DND-41 (cell line): ENCODE measurements at regions not wholly inside any gene's neighbourhood (a gene's known extent, or its start where the extent isn't known, plus 50 kb on each side); places are given as distances from the start of the nearest gene placed in this dataset.

Source experiments
- ATAC-seq: fragments of 200-7000 bp; cut with Tn5 transposase; 3 replicates; pipeline ENCODE4 v1.9.1; 2021; ENCODE audit warnings: low read depth; ENCODE audit not compliant: insufficient read depth
- DNase-seq: peaks from one replicate; pipeline ENCODE4 v3.0.0-alpha.2; 2020
- H2AFZ ChIP-seq: 2 replicates; pipeline ENCODE4 v1.6.0; 2012; ENCODE audit warnings: low read depth, low read length
- H3K27ac ChIP-seq: 2 replicates; pipeline ENCODE4 v1.5.1; 2012; ENCODE audit warnings: low read length, inconsistent platforms
- H3K27me3 ChIP-seq: fragments of 200-600 bp; sonication (generic); 2 replicates; pipeline ENCODE4 v1.6.0; 2012; ENCODE audit warnings: low read length, mild to moderate bottlenecking, inconsistent platforms; ENCODE audit not compliant: insufficient read depth, poor library complexity
- H3K36me3 ChIP-seq: 2 replicates; pipeline ENCODE4 v1.5.1; 2012; ENCODE audit warnings: low read length, inconsistent platforms; ENCODE audit not compliant: insufficient read depth
- H3K4me1 ChIP-seq: 2 replicates; pipeline ENCODE4 v1.5.1; 2012; ENCODE audit warnings: mild to moderate bottlenecking, low read length; ENCODE audit not compliant: insufficient read depth
- H3K4me2 ChIP-seq: 2 replicates; pipeline ENCODE4 v1.6.0; 2012; ENCODE audit warnings: mild to moderate bottlenecking, moderate library complexity, low read length, inconsistent platforms; ENCODE audit not compliant: insufficient read depth
- H3K4me3 ChIP-seq, 2 experiments: fragments of 200-600 bp in 1 of 2; shearing (Covaris generic) in 1 of 2; 2 replicates each; pipeline ENCODE4 v1.5.1; 2012 to 2016; ENCODE audit warnings: inconsistent platforms in 2 of 2, low read length in 2 of 2, mild to moderate bottlenecking in 2 of 2, low read depth in 1 of 2, moderate library complexity in 1 of 2
- H3K79me2 ChIP-seq: 2 replicates; pipeline ENCODE4 v1.6.0; 2012; ENCODE audit warnings: low read length, inconsistent platforms; ENCODE audit not compliant: insufficient read depth
- H3K9ac ChIP-seq: 2 replicates; pipeline ENCODE4 v1.6.0; 2012; ENCODE audit warnings: low read depth, mild to moderate bottlenecking, inconsistent platforms, low read length, moderate library complexity
- H3K9me3 ChIP-seq: 2 replicates; pipeline ENCODE4 v1.5.1; 2012; ENCODE audit warnings: low read length, moderate library complexity, mild to moderate bottlenecking, inconsistent platforms; ENCODE audit not compliant: insufficient read depth, severe bottlenecking
- H4K20me1 ChIP-seq: 2 replicates; pipeline ENCODE4 v1.6.0; 2012; ENCODE audit warnings: low read length; ENCODE audit not compliant: insufficient read depth
- EZH2 ChIP-seq: IDR thresholded peaks from 3 replicates; pipeline ENCODE4 v1.6.1; 2012; ENCODE audit warnings: borderline replicate concordance, low read depth, mild to moderate bottlenecking, moderate library complexity, low read length, inconsistent platforms; ENCODE audit not compliant: severe bottlenecking
- TF ChIP-seq, protein P1 (sequence below): IDR thresholded peaks from 2 replicates; pipeline ENCODE4 v1.5.1; 2012; ENCODE audit warnings: borderline replicate concordance, low read length, moderate library complexity, mild to moderate bottlenecking; ENCODE audit not compliant: poor library complexity, severe bottlenecking; ENCODE audit errors: extremely low read depth

GRCh38 chr2:56613254-56613653, 429.5 kb downstream of the CCDC85A start:
- no peak overlapping the region for H3K27ac ChIP-seq
- TF ChIP-seq, protein P1, sequence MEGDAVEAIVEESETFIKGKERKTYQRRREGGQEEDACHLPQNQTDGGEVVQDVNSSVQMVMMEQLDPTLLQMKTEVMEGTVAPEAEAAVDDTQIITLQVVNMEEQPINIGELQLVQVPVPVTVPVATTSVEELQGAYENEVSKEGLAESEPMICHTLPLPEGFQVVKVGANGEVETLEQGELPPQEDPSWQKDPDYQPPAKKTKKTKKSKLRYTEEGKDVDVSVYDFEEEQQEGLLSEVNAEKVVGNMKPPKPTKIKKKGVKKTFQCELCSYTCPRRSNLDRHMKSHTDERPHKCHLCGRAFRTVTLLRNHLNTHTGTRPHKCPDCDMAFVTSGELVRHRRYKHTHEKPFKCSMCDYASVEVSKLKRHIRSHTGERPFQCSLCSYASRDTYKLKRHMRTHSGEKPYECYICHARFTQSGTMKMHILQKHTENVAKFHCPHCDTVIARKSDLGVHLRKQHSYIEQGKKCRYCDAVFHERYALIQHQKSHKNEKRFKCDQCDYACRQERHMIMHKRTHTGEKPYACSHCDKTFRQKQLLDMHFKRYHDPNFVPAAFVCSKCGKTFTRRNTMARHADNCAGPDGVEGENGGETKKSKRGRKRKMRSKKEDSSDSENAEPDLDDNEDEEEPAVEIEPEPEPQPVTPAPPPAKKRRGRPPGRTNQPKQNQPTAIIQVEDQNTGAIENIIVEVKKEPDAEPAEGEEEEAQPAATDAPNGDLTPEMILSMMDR, result no peak
- TF ChIP-seq EZH2, result no peak
- no peaks in the 10 kb centered on the region for H3K27me3 ChIP-seq
- H3K4me2 ChIP-seq, result no peak overlapping the region
- H3K79me2 ChIP-seq, result no peaks in the 10 kb centered on the region
- H3K9me3 ChIP-seq, result no peaks in the 10 kb centered on the region
- no peak overlapping the region for H3K9ac ChIP-seq
- no peaks in the 10 kb centered on the region for H4K20me1 ChIP-seq
- no peak overlapping the region for H3K4me3 ChIP-seq
- no peak for DNase-seq
- H3K36me3 ChIP-seq, result no peaks in the 10 kb centered on the region
- no peaks in the 10 kb centered on the region for H3K4me1 ChIP-seq
- no peak overlapping the region for H2AFZ ChIP-seq
- no peak for ATAC-seq

- no peak for TF ChIP-seq EZH2
- TF ChIP-seq, protein P1, result no peak
- Histone ChIP-seq H3K4me2 (no peak overlapping the region), H3K27ac (no peak overlapping the region), H4K20me1 (no peaks in the 10 kb centered on the region), H3K4me3 (no peak overlapping the region), H3K9me3 (no peaks in the 10 kb centered on the region), H3K27me3 (no peaks in the 10 kb centered on the region), H3K79me2 (no peaks in the 10 kb centered on the region), H3K36me3 (no peaks in the 10 kb centered on the region), H3K9ac (no peak overlapping the region), H2AFZ (no peak overlapping the region), H3K4me1 (no peaks in the 10 kb centered on the region)
- DNase-seq (no peak), ATAC-seq (no peak)
Observed at GRCh38 chr2:56613920-56614319, 430.1 kb downstream of the CCDC85A start.

DNA sequence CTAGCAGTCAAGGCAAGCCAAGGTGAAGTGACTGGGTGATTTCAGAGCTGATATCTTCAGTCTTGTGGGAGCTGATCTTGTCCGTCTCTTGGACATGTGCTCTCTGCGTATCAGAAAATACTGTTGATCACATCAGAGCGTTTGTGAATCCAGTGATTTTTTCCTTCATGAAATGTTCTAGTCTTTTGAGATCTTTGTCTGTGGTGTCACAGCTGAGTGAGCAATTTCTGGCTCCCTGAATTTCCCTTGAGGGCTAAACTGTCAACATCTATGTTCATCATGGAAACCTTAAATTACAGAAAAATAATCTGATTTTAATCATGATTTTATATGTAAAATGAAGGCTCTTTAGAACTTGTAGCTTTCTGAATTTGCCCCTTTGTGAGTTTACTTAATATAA, 432.0 kb downstream of the CCDC85A start:
- DNase-seq, result no peak
- no peaks in the 10 kb centered on the region for H3K4me1 ChIP-seq
- H3K4me2 ChIP-seq, result no peak overlapping the region
- ATAC-seq, result no peak
- H3K4me3 ChIP-seq, result no peak overlapping the region
- no peaks in the 10 kb centered on the region for H3K27me3 ChIP-seq
- H2AFZ ChIP-seq, result no peak overlapping the region
- no peaks in the 10 kb centered on the region for H3K79me2 ChIP-seq
- TF ChIP-seq, protein P1, result no peak
- TF ChIP-seq EZH2, result no peak
- no peaks in the 10 kb centered on the region for H3K36me3 ChIP-seq
- H4K20me1 ChIP-seq, result no peaks in the 10 kb centered on the region
- H3K9me3 ChIP-seq, result no peaks in the 10 kb centered on the region
- H3K27ac ChIP-seq, result no peak overlapping the region
- no peak overlapping the region for H3K9ac ChIP-seq

- no peak overlapping the region for H3K4me2 ChIP-seq
- no peaks in the 10 kb centered on the region for H3K36me3 ChIP-seq
- no peaks in the 10 kb centered on the region for H3K4me1 ChIP-seq
- DNase-seq (no peak), ATAC-seq (no peak)
- no peaks in the 10 kb centered on the region for H3K9me3 ChIP-seq
- H2AFZ ChIP-seq, result no peak overlapping the region
- no peaks in the 10 kb centered on the region for H3K27me3 ChIP-seq
- no peak overlapping the region for H3K4me3 ChIP-seq
- TF ChIP-seq, protein P1, result no peak
- no peak for TF ChIP-seq EZH2
- no peak overlapping the region for H3K9ac ChIP-seq
- no peaks in the 10 kb centered on the region for H4K20me1 ChIP-seq
- H3K79me2 ChIP-seq, result no peaks in the 10 kb centered on the region
- H3K27ac ChIP-seq, result no peak overlapping the region
Observed at GRCh38 chr2:56624181-56624580, 440.4 kb downstream of the CCDC85A start.
